ENCODE measurements at regions not wholly inside any gene's neighbourhood (a gene's known extent, or its start where the extent isn't known, plus 50 kb on each side); places are given as distances from the start of the nearest gene placed in this dataset.

DNA sequence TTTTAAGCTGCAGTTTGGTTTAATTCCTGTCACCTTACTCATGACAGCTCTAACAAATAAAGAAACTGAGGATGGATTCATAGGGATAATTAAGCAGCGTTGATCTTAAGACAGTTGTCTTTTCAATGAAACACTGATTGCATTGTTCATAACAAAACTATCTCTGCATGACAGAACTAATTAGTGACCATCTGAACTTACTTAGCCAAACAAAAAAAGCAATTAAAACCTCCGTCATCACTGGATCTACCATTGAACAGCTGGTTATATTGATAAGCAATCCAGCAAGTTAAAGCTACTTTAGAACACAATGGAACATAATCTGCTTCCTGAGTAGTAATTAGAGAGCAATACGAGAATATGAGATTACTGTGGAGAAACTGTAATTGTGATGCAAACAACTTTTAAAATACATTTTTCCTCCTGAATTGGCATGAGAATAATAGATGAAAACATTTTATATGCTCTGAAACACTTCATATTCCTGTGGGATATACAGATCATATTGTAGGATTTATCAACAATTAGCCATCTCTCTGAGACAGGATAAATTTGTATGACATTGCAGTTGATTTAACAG, 2576.8 kb downstream of the PCDH7 start:
- H3K9me2 ChIP-seq (ENCODE audit: insufficient read depth), result no peaks in the 10 kb centered on the region

More for the DNA sequence above, 2576.8 kb downstream of the PCDH7 start:
- Histone ChIP-seq H3K27me3 (ENCODE audit: insufficient read depth, low read length) (no peaks in the 10 kb centered on the region), H3K4me1 (ENCODE audit: control insufficient read depth in 1 of 2, insufficient read depth in 2 of 2, low read length in 2 of 2) (no peaks in the 10 kb centered on the region), H3K9ac (ENCODE audit: low read length) (no peak overlapping the region), H3K27ac (ENCODE audit: low read depth, low read length) (no peak overlapping the region), H3K4me3 (replicated peaks in 1 of 2; ENCODE audit: low read depth in 1 of 2, low read length in 2 of 2) (no peak overlapping the region), H4K20me1 (ENCODE audit: insufficient read depth) (no peaks in the 10 kb centered on the region), H3K79me2 (ENCODE audit: insufficient read depth, low read length) (no peaks in the 10 kb centered on the region), H3K36me3 (ENCODE audit: control insufficient read depth in 1 of 2, insufficient read depth in 2 of 2, low read length in 2 of 2) (no peaks in the 10 kb centered on the region), H3K9me3 (ENCODE audit: control insufficient read depth in 1 of 2, insufficient read depth in 1 of 2, low read depth in 1 of 2, low read length in 2 of 2) (no peaks in the 10 kb centered on the region), H3K4me2 (ENCODE audit: low read length) (no peak overlapping the region), H2AFZ (ENCODE audit: low read depth, low read length, poor library complexity, severe bottlenecking) (no peak overlapping the region)
- RAD21 ChIA-PET (ENCODE audit: low non-redundant PET in 1 of 2, low total read pairs in 2 of 2, uncharacterized antibody in 2 of 2, unreplicated experiment in 2 of 2), result no interaction called here
- TF ChIP-seq EZH2 (IDR thresholded peaks at IDR 0.05) (no peak), TCF7L2 (IDR thresholded peaks at IDR 0.05; ENCODE audit: borderline replicate concordance, extremely low read depth, insufficient read depth, insufficient read length) (no peak), CEBPB (IDR thresholded peaks at IDR 0.05; ENCODE audit: low read depth) (no peak), POLR2A (IDR thresholded peaks at IDR 0.05; ENCODE audit: borderline replicate concordance, extremely low read depth, insufficient read depth, insufficient read length) (no peak), JUND (IDR thresholded peaks at IDR 0.05) (no peak), CBX3 (IDR thresholded peaks at IDR 0.05; ENCODE audit: low read depth) (no peak), SRF (IDR thresholded peaks at IDR 0.05; ENCODE audit: low read depth) (no peak), SP1 (IDR thresholded peaks at IDR 0.05; ENCODE audit: low read depth) (no peak), POLR2AphosphoS5 (IDR thresholded peaks at IDR 0.05; ENCODE audit: low read depth, low read length) (no peak), ELF1 (IDR thresholded peaks at IDR 0.05; ENCODE audit: borderline replicate concordance, low read depth) (no peak), EZH2phosphoT487 (IDR thresholded peaks at IDR 0.05; ENCODE audit: borderline replicate concordance) (no peak)
- TF ChIP-seq, protein P1, sequence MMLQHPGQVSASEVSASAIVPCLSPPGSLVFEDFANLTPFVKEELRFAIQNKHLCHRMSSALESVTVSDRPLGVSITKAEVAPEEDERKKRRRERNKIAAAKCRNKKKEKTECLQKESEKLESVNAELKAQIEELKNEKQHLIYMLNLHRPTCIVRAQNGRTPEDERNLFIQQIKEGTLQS (IDR thresholded peaks at IDR 0.05), result no peak
- TF ChIP-seq, protein P2, sequence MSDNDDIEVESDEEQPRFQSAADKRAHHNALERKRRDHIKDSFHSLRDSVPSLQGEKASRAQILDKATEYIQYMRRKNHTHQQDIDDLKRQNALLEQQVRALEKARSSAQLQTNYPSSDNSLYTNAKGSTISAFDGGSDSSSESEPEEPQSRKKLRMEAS (IDR thresholded peaks at IDR 0.05), result no peak
- TF ChIP-seq, protein P3, sequence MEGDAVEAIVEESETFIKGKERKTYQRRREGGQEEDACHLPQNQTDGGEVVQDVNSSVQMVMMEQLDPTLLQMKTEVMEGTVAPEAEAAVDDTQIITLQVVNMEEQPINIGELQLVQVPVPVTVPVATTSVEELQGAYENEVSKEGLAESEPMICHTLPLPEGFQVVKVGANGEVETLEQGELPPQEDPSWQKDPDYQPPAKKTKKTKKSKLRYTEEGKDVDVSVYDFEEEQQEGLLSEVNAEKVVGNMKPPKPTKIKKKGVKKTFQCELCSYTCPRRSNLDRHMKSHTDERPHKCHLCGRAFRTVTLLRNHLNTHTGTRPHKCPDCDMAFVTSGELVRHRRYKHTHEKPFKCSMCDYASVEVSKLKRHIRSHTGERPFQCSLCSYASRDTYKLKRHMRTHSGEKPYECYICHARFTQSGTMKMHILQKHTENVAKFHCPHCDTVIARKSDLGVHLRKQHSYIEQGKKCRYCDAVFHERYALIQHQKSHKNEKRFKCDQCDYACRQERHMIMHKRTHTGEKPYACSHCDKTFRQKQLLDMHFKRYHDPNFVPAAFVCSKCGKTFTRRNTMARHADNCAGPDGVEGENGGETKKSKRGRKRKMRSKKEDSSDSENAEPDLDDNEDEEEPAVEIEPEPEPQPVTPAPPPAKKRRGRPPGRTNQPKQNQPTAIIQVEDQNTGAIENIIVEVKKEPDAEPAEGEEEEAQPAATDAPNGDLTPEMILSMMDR (IDR thresholded peaks at IDR 0.05 in 2 of 3, conservative IDR thresholded peaks at IDR 0.05 in 1 of 3; ENCODE audit: borderline replicate concordance in 1 of 3, insufficient read depth in 1 of 3, low read depth in 2 of 3, low read length in 2 of 3), result no peak
- DNase-seq (ENCODE audit: low read depth, low spot score) (no peak), ATAC-seq (no peak)
- CTCF ChIA-PET, result no interaction called here
- POLR2A ChIA-PET, result no interaction called here
- no TSS peak for BruUV-seq (replicated peaks)
- intact Hi-C loops (cut with micrococcal nuclease), result no loop called here

All from HCT116 (cell line).